Fibroblast of gingiva (primary cell): ENCODE measurements at regions not wholly inside any gene's neighbourhood (a gene's known extent, or its start where the extent isn't known, plus 50 kb on each side); places are given as distances from the start of the nearest gene placed in this dataset.

Experiments
- DNase-seq: peaks from one replicate; pipeline ENCODE4 v3.0.0-alpha.2; 2011; ENCODE audit warnings: low read depth

DNA sequence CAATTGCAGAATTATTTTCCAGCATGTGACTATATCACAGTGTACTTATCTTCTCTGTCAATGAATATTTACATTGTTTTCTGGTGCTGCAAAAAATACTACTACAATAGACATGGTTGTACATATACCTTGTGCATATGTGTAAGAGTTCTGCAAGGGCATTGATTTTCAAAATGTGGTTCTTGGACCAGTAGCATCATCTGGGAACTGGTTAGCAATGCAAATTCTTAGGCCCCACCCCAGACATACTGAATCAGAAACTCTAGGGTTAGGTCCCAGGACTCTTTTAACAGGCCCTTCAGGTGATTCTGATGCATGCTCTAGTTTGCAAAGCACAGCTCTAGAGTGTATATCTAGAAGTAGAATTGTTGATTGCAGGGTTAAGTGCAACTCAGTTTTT, 292.3 kb downstream of the ZNF621 start:
- DNase-seq: no peak

- no peak for DNase-seq
Measured at GRCh38 chr3:40821315-40821714, 296.6 kb downstream of the ZNF621 start.

GRCh38 chr3:40827226-40827625, 302.5 kb downstream of the ZNF621 start:
- DNase-seq: no peak

- peak; percentile 4 for DNase-seq
Measured at GRCh38 chr3:40827942-40828688, 303.4 kb downstream of the ZNF621 start.

- DNase-seq: no peak
Measured at GRCh38 chr3:40828741-40829415, 304.1 kb downstream of the ZNF621 start.

DNA sequence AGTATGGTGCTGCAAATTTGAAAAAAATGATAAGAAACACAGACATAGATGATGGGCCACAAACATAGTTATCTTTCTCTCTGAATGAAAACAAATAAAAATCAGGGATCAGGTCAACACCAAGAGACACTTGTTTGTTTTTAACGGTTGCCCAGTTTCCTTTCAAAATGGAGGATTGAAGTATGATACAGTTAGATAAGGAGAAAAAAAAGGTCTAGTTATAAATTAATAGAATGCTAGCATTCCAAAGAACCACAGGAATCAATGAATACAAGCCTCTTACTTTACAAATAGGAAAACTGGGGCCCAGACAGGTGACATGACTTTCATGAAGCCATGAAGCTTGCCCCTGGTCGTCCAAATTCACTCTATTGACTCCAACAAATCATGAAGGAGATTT, 305.1 kb downstream of the ZNF621 start:
- DNase-seq: no peak

GRCh38 chr3:40837300-40837699, 312.5 kb downstream of the ZNF621 start:
- DNase-seq: no peak

- no peak for DNase-seq
Measured at GRCh38 chr3:40841131-40841530, 316.4 kb downstream of the ZNF621 start.

DNA sequence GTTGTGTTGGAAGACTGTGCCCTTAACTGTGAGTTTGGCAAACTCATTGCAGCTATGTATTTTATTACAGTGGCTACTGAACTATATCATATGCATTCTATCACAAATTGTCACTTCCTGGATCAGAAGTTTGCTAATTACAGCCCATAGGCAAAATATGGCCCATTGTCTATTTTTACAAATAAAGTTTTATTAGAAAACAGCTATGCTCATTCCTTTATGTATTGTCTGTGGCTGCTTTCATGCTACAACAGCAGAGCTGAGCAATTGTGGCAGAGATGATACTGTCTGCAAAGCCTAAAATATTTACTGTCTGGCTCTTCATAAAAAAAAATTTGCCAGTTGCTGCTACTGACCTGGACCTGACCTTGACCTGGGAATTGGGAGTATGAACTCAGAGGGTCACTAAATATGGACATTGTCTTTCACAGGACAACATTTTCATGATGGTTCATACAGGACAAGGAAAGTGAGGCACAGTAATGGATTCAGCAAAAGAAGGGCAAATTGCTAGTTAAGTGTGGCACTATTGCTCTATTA, 316.9 kb downstream of the ZNF621 start:
- no peak for DNase-seq

- DNase-seq: no peak
Measured at GRCh38 chr3:40842714-40843113, 318.0 kb downstream of the ZNF621 start.

DNA sequence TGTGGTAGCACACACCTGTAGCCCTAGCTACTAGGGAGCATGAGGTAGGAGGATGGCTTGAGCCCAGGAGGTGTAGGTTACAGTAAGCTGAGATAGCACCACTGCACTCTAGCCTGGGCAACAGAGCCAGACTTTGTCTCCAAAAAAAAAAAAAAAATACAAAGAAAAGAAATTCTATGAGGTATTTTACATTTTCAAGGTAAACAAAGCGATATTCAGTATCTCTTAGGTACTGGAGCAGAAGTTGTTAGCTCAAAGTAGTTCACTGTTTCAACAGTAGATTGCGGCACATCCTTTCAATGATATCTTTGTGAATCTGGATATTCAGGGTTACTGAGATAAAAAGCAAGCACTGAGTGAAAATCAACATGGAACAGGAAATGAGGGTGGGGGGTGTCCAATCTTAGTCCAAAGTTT, 318.5 kb downstream of the ZNF621 start:
- no peak for DNase-seq

DNA sequence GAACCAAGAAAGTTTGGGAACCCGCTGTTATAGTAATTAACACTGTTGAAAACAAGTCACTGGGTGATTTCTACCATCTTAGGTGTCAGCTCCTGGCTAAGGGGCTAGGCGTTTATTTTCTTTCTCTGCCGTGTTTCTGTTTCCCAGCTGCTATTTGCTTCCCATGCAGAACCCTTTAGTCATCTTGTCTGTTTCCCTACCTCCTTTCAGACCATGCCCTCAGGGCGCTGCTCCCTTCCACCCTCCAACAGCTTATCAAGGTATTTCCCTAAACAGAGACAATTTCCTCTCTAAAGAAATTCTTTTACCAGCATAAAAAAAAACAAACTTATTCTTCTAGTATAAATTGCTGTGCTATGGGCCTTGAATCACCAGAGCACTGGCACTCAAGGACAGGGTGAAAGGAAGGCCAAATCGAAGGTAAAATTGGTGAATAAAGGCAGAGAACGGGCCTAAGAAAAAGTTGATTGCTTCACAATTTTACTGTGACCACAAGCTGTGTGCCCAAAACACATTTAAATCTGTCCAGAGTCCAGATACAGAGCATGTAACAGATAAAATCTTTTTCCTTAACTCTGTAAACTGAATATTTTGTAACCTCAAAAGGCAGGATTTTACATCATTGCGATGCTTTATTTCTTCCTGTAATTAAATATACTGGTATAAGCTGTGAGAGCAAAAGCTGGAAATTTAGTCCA, 319.2 kb downstream of the ZNF621 start:
- no peak for DNase-seq

DNA sequence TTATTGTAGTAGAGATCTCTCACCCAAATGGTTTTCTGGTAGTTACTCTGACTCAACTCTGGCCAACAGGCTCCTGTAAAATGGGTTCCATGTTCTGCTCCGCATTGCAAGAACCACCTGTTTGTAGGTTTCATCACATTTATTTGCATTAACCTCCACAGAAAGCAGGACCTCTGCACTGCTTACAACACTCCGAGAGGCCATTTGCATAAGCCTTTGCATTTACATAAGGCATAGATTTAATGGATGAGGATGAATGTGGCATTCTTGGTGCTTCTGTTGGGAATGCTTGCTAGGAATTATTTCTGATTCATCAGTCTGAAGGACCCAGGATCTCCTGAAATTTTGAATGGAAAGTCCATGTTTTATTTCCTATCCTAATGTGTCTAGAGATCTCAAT, 320.1 kb downstream of the ZNF621 start:
- no peak for DNase-seq

- no peak for DNase-seq
Measured at GRCh38 chr3:40845447-40845846, 320.7 kb downstream of the ZNF621 start.

DNA sequence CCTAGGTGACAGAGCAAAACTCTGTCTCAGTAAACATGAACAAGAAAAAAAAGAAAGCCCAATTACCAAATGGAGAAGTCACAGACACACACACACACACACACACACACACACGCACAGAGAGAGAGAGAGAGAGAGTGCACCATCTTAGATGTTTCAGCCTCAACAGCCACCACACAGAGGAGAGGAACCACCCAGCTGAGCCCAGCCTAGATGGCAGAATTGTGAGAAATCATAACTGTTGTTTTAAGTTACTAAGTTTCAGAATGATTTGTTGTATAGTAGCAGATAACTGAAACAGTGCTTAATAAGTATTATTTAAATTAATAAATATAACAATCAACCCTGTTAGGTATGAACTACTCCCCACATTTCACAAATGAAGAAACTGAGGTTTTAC, 321.2 kb downstream of the ZNF621 start:
- no peak for DNase-seq

- DNase-seq: no peak
Measured at GRCh38 chr3:40846451-40846850, 321.7 kb downstream of the ZNF621 start.

- DNase-seq: no peak
Measured at GRCh38 chr3:40847551-40847992, 322.8 kb downstream of the ZNF621 start.

DNA sequence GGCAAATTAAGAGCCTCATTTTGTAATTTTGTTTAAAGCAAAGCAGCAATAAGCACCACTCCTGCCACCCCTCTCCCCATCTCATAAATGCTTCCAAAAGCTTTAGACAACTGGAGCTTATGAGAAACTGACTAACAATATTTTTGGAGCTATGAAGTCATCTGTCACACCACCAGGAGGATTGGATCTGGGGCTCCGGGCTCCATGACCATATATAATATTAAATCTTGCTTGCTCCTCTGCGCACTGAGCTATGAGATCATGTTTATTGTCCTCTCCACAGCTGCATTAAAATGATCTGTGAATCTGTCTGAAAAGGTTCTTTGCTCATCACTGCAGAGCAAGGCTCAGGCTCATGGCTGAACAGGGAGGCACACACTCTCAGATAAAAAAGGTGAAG, 323.7 kb downstream of the ZNF621 start:
- no peak for DNase-seq

DNA sequence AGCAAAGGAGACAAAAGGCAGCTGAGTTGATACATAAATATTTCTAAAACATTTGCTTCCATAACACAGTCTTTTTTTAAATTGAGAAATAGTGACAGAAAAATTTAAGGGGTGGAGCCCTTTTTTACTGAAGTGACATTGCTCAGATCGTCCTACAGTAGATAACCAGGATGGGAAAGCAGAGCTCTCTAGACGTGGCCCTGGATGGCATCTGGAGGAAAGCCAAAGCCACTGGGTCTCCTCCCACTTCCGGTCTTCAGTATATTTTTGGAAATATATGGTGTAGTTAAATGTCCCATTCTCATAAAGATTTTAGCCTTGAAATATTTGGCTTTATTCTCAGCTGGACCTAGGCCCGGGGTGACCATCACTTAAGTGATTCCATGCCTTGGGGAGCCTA, 326.1 kb downstream of the ZNF621 start:
- DNase-seq: no peak

DNA sequence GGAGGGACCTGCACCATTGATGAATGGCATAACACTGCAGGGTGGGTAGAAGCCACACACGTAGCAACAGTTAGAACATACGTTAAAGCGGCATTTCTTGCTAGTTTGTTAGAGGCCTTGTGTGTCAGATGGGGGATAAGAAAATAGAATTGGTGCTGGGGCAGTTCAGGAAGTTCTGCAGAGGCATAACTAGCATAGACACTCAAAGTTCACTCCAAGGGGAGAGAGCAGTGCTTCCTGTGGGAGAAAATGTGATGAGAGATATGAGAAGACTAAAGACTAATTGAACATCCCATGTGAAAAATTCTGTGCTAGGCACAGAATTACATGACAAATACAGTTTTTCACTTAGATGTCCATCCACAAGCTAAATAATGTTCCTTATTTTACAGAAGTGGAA, 327.1 kb downstream of the ZNF621 start:
- DNase-seq: no peak

DNA sequence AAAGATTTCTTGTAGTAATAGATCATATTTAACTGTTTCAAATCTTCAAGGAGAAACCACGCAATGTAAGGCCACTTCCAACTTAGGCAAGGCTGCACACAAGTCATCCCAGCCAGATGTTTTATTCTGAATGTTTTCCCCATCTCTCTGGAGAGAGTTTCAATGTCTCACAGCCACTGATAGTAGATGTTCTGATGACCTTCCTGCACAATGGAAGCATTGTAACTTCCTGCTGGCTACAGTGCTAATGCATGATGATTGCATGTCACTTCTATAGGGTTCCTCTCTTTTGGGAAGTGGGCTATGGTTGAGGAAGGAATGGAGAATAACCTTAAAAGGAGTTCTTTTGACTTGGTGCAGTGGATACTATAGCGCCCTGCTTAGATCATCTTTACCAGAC, 328.0 kb downstream of the ZNF621 start:
- DNase-seq: no peak

DNA sequence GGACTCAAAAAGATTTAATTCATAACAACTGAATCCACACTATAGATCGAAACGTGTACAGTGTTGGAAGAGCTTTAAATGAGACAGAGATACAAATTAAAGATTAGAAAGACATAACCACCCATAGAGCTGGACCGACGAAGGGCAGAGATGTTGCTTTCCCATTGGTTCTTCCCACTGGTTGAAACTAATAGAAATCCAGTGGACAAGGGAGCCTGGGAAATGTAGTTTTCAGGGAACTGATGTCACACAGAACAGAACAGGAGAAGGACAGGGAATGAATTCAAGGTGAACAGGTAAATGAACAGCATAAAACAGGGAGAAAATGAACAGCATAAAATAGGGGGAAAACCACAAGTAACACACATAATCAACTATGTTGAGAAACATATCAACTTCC, 328.7 kb downstream of the ZNF621 start:
- DNase-seq: no peak

GRCh38 chr3:40855871-40856270, 331.1 kb downstream of the ZNF621 start:
- no peak for DNase-seq
